Endothelial cell of umbilical vein (primary cell): ENCODE measurements at regions not wholly inside any gene's neighbourhood (a gene's known extent, or its start where the extent isn't known, plus 50 kb on each side); places are given as distances from the start of the nearest gene placed in this dataset.

ENCODE experiments used
- BruUV-seq: library from RNA; stranded (reverse); fragments of 400-500 nt; replicated peaks from 2 replicates; lab custom pipeline; 2021; lab: Mats Ljungman, UMichigan
- CTCF ChIA-PET: fragments of 300-600, 350-600 bp; sonication (Branson Sonifier 250); formaldehyde crosslinking; loops from one replicate; lab custom pipeline; 2021; ENCODE audit warnings: antibody characterized with exemption, inconsistent platforms; lab: Charles Lee
- POLR2A ChIA-PET: fragments of 300-600, 350-600 bp; sonication (Branson Sonifier 250); formaldehyde crosslinking; loops from one replicate; lab custom pipeline; 2021; ENCODE audit warnings: antibody characterized with exemption, inconsistent platforms; lab: Charles Lee
- DNase-seq: peaks from one replicate; pipeline ENCODE4 v3.0.0-alpha.2; 2011; ENCODE audit warnings: low read depth, low spot score
- FAIRE-seq: peaks from 2 replicates; lab custom pipeline; 2011; peaks lifted over from hg19 to GRCh38; lab: Jason Lieb, UNC
- H2AFZ ChIP-seq: 2 replicates; pipeline ENCODE4 v1.6.0; 2012; ENCODE audit warnings: low read depth, low read length, control low read depth, inconsistent platforms
- H3K27ac ChIP-seq: 2 replicates; pipeline ENCODE4 v1.5.1; 2011; ENCODE audit warnings: low read depth, mild to moderate bottlenecking, control low read depth, low read length, moderate library complexity; ENCODE audit not compliant: insufficient read depth
- H3K27me3 ChIP-seq, 2 experiments: 2 replicates each; pipeline versions ENCODE4 v1.6.0 to v1.6.1; 2011; ENCODE audit warnings: low read length in 2 of 2, mixed read lengths in 1 of 2; ENCODE audit not compliant: control insufficient read depth in 2 of 2, insufficient read depth in 2 of 2
- H3K36me3 ChIP-seq, 2 experiments: 2 replicates in 1 of 2; 3 replicates in 1 of 2; pipeline ENCODE4 v1.5.1; 2011; ENCODE audit warnings: low read length in 2 of 2, mild to moderate bottlenecking in 1 of 2, moderate library complexity in 1 of 2; ENCODE audit not compliant: control insufficient read depth in 2 of 2, insufficient read depth in 2 of 2; ENCODE audit errors: extremely low read depth in 1 of 2
- H3K4me1 ChIP-seq: 3 replicates; pipeline ENCODE4 v1.5.1; 2011; ENCODE audit warnings: mild to moderate bottlenecking, low read length; ENCODE audit not compliant: control insufficient read depth, insufficient read depth; ENCODE audit errors: extremely low read depth
- H3K4me2 ChIP-seq: 2 replicates; pipeline ENCODE4 v1.6.1; 2011; ENCODE audit warnings: low read length, control low read depth, mixed read lengths; ENCODE audit not compliant: insufficient read depth
- H3K4me3 ChIP-seq, 3 experiments: fragments of 200-600 bp in 1 of 3; sonication (generic), shearing (Covaris generic) in 1 of 3; replicated peaks in 1 of 3; 2 replicates each; pipeline ENCODE4 v1.5.1; 2011 to 2016; ENCODE audit warnings: control low read depth in 3 of 3, low read length in 3 of 3, mild to moderate bottlenecking in 2 of 3, inconsistent platforms in 1 of 3, low read depth in 1 of 3, moderate library complexity in 1 of 3; ENCODE audit not compliant: insufficient read depth in 1 of 3
- H3K79me2 ChIP-seq: 2 replicates; pipeline ENCODE4 v1.6.0; 2012; ENCODE audit warnings: low read length, inconsistent platforms; ENCODE audit not compliant: control insufficient read depth, insufficient read depth
- H3K9ac ChIP-seq: replicated peaks from 2 replicates; pipeline ENCODE3; 2011; ENCODE audit warnings: low read length, control low read depth; ENCODE audit not compliant: insufficient read depth; ENCODE audit errors: extremely low read depth
- H3K9me1 ChIP-seq: replicated peaks from 3 replicates; pipeline ENCODE4 v1.6.0; 2011; ENCODE audit warnings: mild to moderate bottlenecking, low read length; ENCODE audit not compliant: control insufficient read depth, insufficient read depth; ENCODE audit errors: extremely low read depth
- H3K9me3 ChIP-seq: replicated peaks from 2 replicates; pipeline ENCODE4 v1.5.1; 2012; ENCODE audit warnings: low read length, inconsistent platforms; ENCODE audit not compliant: control insufficient read depth, insufficient read depth
- H4K20me1 ChIP-seq: replicated peaks from 2 replicates; pipeline ENCODE3; 2011; ENCODE audit warnings: mild to moderate bottlenecking, low read length; ENCODE audit not compliant: control insufficient read depth, insufficient read depth; ENCODE audit errors: extremely low read depth
- CTCF ChIP-seq, 2 donors: IDR thresholded peaks; 1 replicate in 1 of 2; 2 replicates in 1 of 2; pipeline ENCODE4 v1.5.1; 2011; ENCODE audit warnings: low read length in 2 of 2, mild to moderate bottlenecking in 2 of 2, moderate library complexity in 2 of 2, control low read depth in 1 of 2, inconsistent platforms in 1 of 2, low read depth in 1 of 2; ENCODE audit not compliant: insufficient read depth in 1 of 2; ENCODE audit errors: extremely low read depth in 1 of 2
- EZH2 ChIP-seq: IDR thresholded peaks from 2 replicates; pipeline ENCODE4 v1.6.1; 2012; ENCODE audit warnings: borderline replicate concordance, low read depth, mild to moderate bottlenecking, moderate library complexity, low read length, inconsistent platforms; ENCODE audit not compliant: severe bottlenecking
- FOS ChIP-seq: IDR thresholded peaks from 2 replicates; pipeline ENCODE4 v1.6.1; 2011; ENCODE audit warnings: mild to moderate bottlenecking, low read length, moderate library complexity, borderline replicate concordance; ENCODE audit not compliant: insufficient read depth
- GATA2 ChIP-seq: IDR thresholded peaks from 2 replicates; pipeline ENCODE4 v1.7.0; 2011; ENCODE audit warnings: low read depth, mild to moderate bottlenecking, moderate library complexity, mixed read lengths, low read length; ENCODE audit not compliant: insufficient read length, insufficient read depth
- JUN ChIP-seq: IDR thresholded peaks from 2 replicates; pipeline ENCODE4 v1.6.1; 2011; ENCODE audit warnings: borderline replicate concordance, low read depth; ENCODE audit not compliant: insufficient read length, insufficient read depth
- MAX ChIP-seq: IDR thresholded peaks from 2 replicates; pipeline ENCODE4 v1.6.1; 2011; ENCODE audit not compliant: insufficient read depth, insufficient read length
- MYC ChIP-seq: IDR thresholded peaks from one replicate; pipeline ENCODE4 v1.6.1; 2011; ENCODE audit warnings: mild to moderate bottlenecking, low read depth, low read length
- POLR2A ChIP-seq: IDR thresholded peaks from 2 replicates; pipeline ENCODE4 v1.6.1; 2012; ENCODE audit warnings: low read depth, mild to moderate bottlenecking, control low read depth, low read length
- POLR2AphosphoS5 ChIP-seq: IDR thresholded peaks from 2 replicates; pipeline ENCODE4 v1.6.1; 2012; ENCODE audit warnings: low read depth, mild to moderate bottlenecking, control low read depth, low read length, moderate library complexity; ENCODE audit not compliant: insufficient read depth
- dilution Hi-C: fragments of 300-500 bp; cut with MboI; formaldehyde crosslinking; loops from one replicate; pipeline ENCODE4 v1.15.0; 2019; ENCODE audit warnings: low sequenced_read_pairs; ENCODE audit not compliant: extremely low pct_ligation_motif_present
- intact Hi-C: fragments of 100-400 bp; cut with micrococcal nuclease; formaldehyde crosslinking; loops from one replicate; pipeline ENCODE4 v1.10.0; 2022

- POLR2A ChIA-PET: no interaction called here
- CTCF ChIA-PET: interaction anchor here (1.3 kb wide), 2 partner anchors 23 to 38 kb away, joined by 4 to 5 read pairs; no protein-coding TSS in a partner anchor
Measured at GRCh38 chr1:219362702-219363101, 189.0 kb downstream of the LYPLAL1 start.

More at GRCh38 chr1:219362702-219363101, 189.0 kb downstream of the LYPLAL1 start:
- Histone ChIP-seq H4K20me1 (no peaks in the 10 kb centered on the region), H3K4me2 (peak overlapping the region; percentile 60), H2AFZ (no peak overlapping the region), H3K79me2 (no peaks in the 10 kb centered on the region), H3K9ac (no peak overlapping the region), H3K9me3 (no peaks in the 10 kb centered on the region), H3K27ac (peak overlapping the region; percentile 34), H3K27me3 (no peaks in the 10 kb centered on the region), H3K4me3 (no peak overlapping the region), H3K9me1 (no peaks in the 10 kb centered on the region), H3K4me1 (peaks cover 17% of the 10 kb centered on the region), H3K36me3 (no peaks in the 10 kb centered on the region)
- no peak for TF ChIP-seq MYC
- TF ChIP-seq POLR2AphosphoS5: peak; percentile 19
- no peak for TF ChIP-seq POLR2A
- no peak for TF ChIP-seq CTCF (IDR thresholded peaks at IDR 0.05; ENCODE audit: extremely low read depth in 1 of 2, insufficient read depth in 1 of 2, low read depth in 1 of 2, low read length in 2 of 2)
- peak; percentile 30 for TF ChIP-seq FOS
- no peak for TF ChIP-seq EZH2
- no peak for TF ChIP-seq GATA2
- no peak for TF ChIP-seq MAX
- no peak for TF ChIP-seq JUN
- intact Hi-C loops (loop anchor here (1.0 kb wide), 2 partner anchors 33 to 58 kb away; no protein-coding TSS in a partner anchor), dilution Hi-C loops (no loop called here)
- no TSS peak for BruUV-seq
- DNase-seq: peak; percentile 64
- peak; percentile 72 for FAIRE-seq
